Lower lobe of right lung (tissue), 2 donors: ENCODE measurements at regions not wholly inside any gene's neighbourhood (a gene's known extent, or its start where the extent isn't known, plus 50 kb on each side); places are given as distances from the start of the nearest gene placed in this dataset.

ENCODE experiments used
- ATAC-seq, 2 donors: fragments of 200-7000 bp; cut with Tn5 transposase; one replicate each; pipeline ENCODE4 v1.9.1; 2020 to 2022; ENCODE audit warnings: mild to moderate bottlenecking in 2 of 2, moderate library complexity in 2 of 2
- DNase-seq: peaks from one replicate; pipeline ENCODE4 v3.0.0-alpha.2; 2020
- H3K27ac ChIP-seq: fragments of 200-600 bp; one replicate; pipeline ENCODE4 v1.8.0; 2022
- H3K27me3 ChIP-seq: fragments of 200-600 bp; one replicate; pipeline ENCODE4 v1.8.0; 2022; ENCODE audit warnings: low read depth
- H3K36me3 ChIP-seq: fragments of 200-600 bp; one replicate; pipeline ENCODE4 v1.8.0; 2022; ENCODE audit warnings: mild to moderate bottlenecking
- H3K4me1 ChIP-seq: fragments of 200-600 bp; one replicate; pipeline ENCODE4 v1.8.0; 2022
- H3K4me3 ChIP-seq: fragments of 200-600 bp; one replicate; pipeline ENCODE4 v1.8.0; 2022; ENCODE audit warnings: mild to moderate bottlenecking
- H3K9me3 ChIP-seq: fragments of 200-600 bp; one replicate; pipeline ENCODE4 v1.8.0; 2022
- intact Hi-C: fragments of 100-400 bp; cut with DNase I; formaldehyde crosslinking; loops from one replicate; pipeline ENCODE4 v1.11.0; 2022
- TF ChIP-seq, protein P1 (sequence below): fragments of 200-600 bp; IDR thresholded peaks from one replicate; pipeline ENCODE4 v1.8.0; 2022; ENCODE audit warnings: antibody characterized with exemption, mild to moderate bottlenecking
- donor health status: DM: no; HTN: yes; CAD: no; lungs with severe emphysema.

DNA sequence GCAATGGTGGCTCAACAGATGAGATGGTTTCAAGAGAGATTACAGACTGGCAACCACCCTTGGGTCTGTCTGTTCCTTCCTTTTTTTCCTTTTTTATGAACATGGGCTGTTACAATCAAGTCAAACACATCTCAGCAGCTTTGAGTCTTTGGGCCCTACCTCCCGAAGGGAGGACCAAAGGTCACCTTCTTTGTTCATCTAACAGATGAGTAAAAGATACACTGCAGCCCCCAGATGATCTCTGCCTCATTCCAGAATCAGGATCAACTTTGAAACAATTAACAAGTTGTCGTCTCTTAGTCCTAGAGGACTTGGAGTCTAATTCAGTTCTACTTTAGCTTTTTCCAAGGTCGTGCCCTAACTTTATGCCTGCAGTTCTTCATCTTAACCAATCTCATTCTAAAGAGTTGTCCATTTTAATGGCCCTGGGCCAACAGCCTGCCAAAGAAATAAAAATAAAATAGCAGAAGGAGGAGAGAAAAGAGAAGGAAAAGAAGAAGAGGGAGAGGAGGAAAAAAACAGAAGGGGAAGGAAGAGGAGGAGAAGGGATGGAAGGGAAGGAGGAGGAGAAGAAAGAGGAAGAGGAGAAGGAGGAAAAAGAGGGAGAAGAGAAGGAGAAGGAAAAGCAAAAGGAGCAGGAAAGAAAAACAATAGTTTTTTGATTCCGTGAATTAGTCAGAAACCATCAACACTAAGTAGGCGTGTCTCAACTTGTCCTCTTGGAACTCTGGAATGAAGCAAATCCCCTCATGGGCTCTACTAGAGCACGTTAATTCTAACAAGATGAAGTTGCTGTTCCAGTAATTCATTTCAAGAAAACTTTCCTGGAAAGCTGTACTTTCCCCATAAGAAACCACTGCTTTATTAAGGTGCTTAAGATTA lies 281.2 kb downstream of the FOXO1 start:
- H3K4me3 ChIP-seq: no peak overlapping the region
- TF ChIP-seq, protein P1, sequence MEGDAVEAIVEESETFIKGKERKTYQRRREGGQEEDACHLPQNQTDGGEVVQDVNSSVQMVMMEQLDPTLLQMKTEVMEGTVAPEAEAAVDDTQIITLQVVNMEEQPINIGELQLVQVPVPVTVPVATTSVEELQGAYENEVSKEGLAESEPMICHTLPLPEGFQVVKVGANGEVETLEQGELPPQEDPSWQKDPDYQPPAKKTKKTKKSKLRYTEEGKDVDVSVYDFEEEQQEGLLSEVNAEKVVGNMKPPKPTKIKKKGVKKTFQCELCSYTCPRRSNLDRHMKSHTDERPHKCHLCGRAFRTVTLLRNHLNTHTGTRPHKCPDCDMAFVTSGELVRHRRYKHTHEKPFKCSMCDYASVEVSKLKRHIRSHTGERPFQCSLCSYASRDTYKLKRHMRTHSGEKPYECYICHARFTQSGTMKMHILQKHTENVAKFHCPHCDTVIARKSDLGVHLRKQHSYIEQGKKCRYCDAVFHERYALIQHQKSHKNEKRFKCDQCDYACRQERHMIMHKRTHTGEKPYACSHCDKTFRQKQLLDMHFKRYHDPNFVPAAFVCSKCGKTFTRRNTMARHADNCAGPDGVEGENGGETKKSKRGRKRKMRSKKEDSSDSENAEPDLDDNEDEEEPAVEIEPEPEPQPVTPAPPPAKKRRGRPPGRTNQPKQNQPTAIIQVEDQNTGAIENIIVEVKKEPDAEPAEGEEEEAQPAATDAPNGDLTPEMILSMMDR: no peak
- no peaks in the 10 kb centered on the region for H3K4me1 ChIP-seq
- H3K36me3 ChIP-seq: no peaks in the 10 kb centered on the region
- ATAC-seq: no peak
- DNase-seq: no peak
- intact Hi-C loops: no loop called here
- H3K27me3 ChIP-seq: no peaks in the 10 kb centered on the region
- no peaks in the 10 kb centered on the region for H3K9me3 ChIP-seq
- no peak overlapping the region for H3K27ac ChIP-seq

DNA sequence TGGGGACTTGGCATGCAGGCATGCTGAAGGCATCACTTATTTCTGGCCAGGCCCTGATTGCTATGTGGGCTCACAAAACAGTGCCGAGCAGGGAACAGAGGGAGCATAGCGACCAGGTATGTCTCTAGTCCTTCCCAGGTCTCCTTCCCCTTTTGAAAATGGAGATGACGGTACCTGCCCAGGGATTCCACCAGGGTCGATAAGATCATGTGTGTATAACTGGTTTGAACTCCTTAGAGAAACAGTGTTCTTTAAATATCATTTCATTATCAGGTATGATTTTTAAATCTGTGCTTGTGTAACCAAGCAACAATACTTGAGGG lies 280.6 kb downstream of the FOXO1 start:
- TF ChIP-seq, protein P1: no peak
- Histone ChIP-seq H3K27ac (no peak overlapping the region), H3K4me1 (no peaks in the 10 kb centered on the region), H3K9me3 (no peaks in the 10 kb centered on the region), H3K27me3 (no peaks in the 10 kb centered on the region), H3K4me3 (no peak overlapping the region), H3K36me3 (no peaks in the 10 kb centered on the region)
- ATAC-seq (no peak), DNase-seq (no peak)
- intact Hi-C loops: no loop called here

DNA sequence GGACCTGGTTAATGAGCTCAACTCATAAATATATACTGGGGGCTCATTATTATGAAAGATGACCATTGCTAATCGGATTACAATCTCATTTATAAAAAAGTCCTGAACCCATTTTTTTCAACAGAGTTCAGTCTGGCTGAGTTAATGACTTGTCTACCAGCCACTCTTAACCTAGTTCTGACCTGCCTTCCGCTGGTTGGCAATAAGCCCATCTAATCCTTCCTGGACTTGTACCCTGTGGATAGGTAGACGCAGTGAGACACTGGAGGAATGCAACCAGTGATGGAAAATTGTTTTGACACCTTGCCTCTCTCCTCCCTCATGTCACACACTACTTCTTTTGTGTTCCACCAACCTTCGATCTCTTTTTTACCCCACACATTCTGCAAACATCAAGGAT lies 279.9 kb downstream of the FOXO1 start:
- no peaks in the 10 kb centered on the region for H3K27me3 ChIP-seq
- no peaks in the 10 kb centered on the region for H3K36me3 ChIP-seq
- no peak overlapping the region for H3K27ac ChIP-seq
- DNase-seq: no peak
- H3K4me1 ChIP-seq: no peaks in the 10 kb centered on the region
- TF ChIP-seq, protein P1: no peak
- no peaks in the 10 kb centered on the region for H3K9me3 ChIP-seq
- intact Hi-C loops: no loop called here
- H3K4me3 ChIP-seq: no peak overlapping the region
- ATAC-seq: no peak

DNA sequence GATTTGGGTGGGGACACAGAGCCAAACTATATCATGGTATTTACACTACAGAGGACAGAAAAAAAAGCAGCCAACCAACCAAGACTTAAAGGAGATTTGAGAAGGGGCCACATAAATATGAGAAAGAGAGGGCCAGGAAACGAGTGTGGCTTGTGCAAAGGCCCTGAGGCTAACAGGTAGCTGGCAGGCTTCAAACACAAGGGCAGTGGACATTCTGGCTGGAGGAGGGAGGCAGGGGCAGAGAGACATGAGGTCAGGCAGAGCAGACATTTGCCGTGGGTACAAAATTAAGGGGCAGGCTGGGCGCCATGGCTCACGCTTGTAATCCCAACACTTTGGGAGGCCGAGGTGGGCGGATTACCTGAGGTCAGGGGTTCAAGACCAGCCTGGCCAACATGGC lies 278.7 kb downstream of the FOXO1 start:
- Histone ChIP-seq H3K4me1 (no peaks in the 10 kb centered on the region), H3K27ac (no peak overlapping the region), H3K36me3 (no peaks in the 10 kb centered on the region), H3K27me3 (no peaks in the 10 kb centered on the region), H3K4me3 (no peak overlapping the region), H3K9me3 (no peaks in the 10 kb centered on the region)
- ATAC-seq (no peak), DNase-seq (no peak)
- TF ChIP-seq, protein P1: no peak
- intact Hi-C loops: no loop called here

DNA sequence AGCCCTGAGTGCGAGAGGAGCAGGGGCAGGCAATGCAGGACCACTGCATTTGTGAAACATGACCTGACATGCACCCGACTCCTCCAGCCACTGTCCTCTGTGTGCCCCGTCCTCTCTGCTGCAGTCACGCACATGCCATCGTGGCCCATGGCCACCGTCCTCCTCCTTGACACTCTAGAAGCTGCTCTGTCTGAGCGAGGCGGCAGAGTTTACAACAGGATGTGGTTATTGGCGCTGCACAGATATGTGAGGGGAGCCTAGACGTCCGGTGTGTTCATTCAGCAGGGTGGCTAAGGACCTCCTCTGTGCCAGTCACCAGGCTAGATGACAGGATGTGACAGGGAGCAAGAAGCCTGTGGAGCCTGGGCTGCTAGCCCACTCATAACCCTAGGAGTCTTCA lies 277.8 kb downstream of the FOXO1 start:
- ATAC-seq (peak; percentile 87 to 88), DNase-seq (no peak)
- Histone ChIP-seq H3K4me1 (no peaks in the 10 kb centered on the region), H3K36me3 (no peaks in the 10 kb centered on the region), H3K9me3 (no peaks in the 10 kb centered on the region), H3K27ac (peak overlapping the region; percentile 39), H3K27me3 (no peaks in the 10 kb centered on the region), H3K4me3 (peak overlapping the region; percentile 4)
- intact Hi-C loops: no loop called here
- TF ChIP-seq, protein P1: no peak
